Left lung (tissue), 4 donors: ENCODE measurements at regions not wholly inside any gene's neighbourhood (a gene's known extent, or its start where the extent isn't known, plus 50 kb on each side); places are given as distances from the start of the nearest gene placed in this dataset.

Experiments
- ATAC-seq: fragments of 200-7000 bp; cut with Tn5 transposase; one replicate; pipeline ENCODE4 v1.9.1; 2020; ENCODE audit warnings: moderate library complexity
- DNase-seq, 4 donors: peaks; one replicate each; pipeline ENCODE4 v3.0.0-alpha.2; 2013 to 2020
- H3K27ac ChIP-seq, 2 donors: fragments of 200-600 bp; sonication (generic) in 1 of 2; one replicate each; pipeline versions ENCODE4 v1.5.0 to v1.8.0; 2020 to 2021
- H3K27me3 ChIP-seq, 2 donors: fragments of 200-600 bp; sonication (generic) in 1 of 2; one replicate each; pipeline versions ENCODE4 v1.5.0 to v1.8.0; 2020 to 2021
- H3K36me3 ChIP-seq, 2 donors: fragments of 200-600 bp; sonication (generic) in 1 of 2; one replicate each; pipeline versions ENCODE4 v1.5.0 to v1.8.0; 2020 to 2021
- H3K4me1 ChIP-seq, 2 donors: fragments of 200-600 bp; one replicate each; pipeline ENCODE4 v1.8.0; 2021
- H3K4me3 ChIP-seq, 2 donors: fragments of 200-600 bp; sonication (generic) in 1 of 2; one replicate each; pipeline versions ENCODE4 v1.5.0 to v1.8.0; 2020 to 2021; ENCODE audit warnings: mild to moderate bottlenecking in 1 of 2
- H3K9me3 ChIP-seq, 2 donors: fragments of 200-600 bp; sonication (generic) in 1 of 2; one replicate each; pipeline versions ENCODE4 v1.5.0 to v1.8.0; 2020 to 2021
- CTCF ChIP-seq, 2 donors: fragments of 200-600 bp; sonication (generic) in 1 of 2; IDR thresholded peaks; one replicate each; pipeline versions ENCODE4 v1.5.0 to v1.8.0; 2021; ENCODE audit warnings: antibody characterized with exemption in 2 of 2
- intact Hi-C, 2 donors: fragments of 100-400 bp; cut with DNase I; formaldehyde crosslinking; loops; one replicate each; pipeline versions ENCODE4 v1.11.2 to v1.14.2; 2022
- donor health status: DM: no; HTN: yes; CAD: no.
- donor health status: DM: no; HTN: no; CAD: no.

- no peaks in the 10 kb centered on the region for H3K9me3 ChIP-seq
- no peaks in the 10 kb centered on the region for H3K36me3 ChIP-seq
- intact Hi-C loops: no loop called here
- ATAC-seq (no peak), DNase-seq (no peak)
- H3K27me3 ChIP-seq: peaks cover 0 to 68% of the 10 kb centered on the region in 2 donors
- H3K27ac ChIP-seq: no peak overlapping the region
- H3K4me1 ChIP-seq: no peaks in the 10 kb centered on the region
- TF ChIP-seq CTCF (IDR thresholded peaks at IDR 0.05): no peak
- no peak overlapping the region for H3K4me3 ChIP-seq
These were observed 100.0 kb upstream of the LHX5 start for GRCh38 chr12:113571713-113572112.

GRCh38 chr12:113569806-113570205, 98.1 kb upstream of the LHX5 start:
- DNase-seq: no peak
- peaks cover 0 to 68% of the 10 kb centered on the region in 2 donors for H3K27me3 ChIP-seq

GRCh38 chr12:113568021-113568420, 96.3 kb upstream of the LHX5 start:
- no peak for ATAC-seq

More at GRCh38 chr12:113569806-113570205, 98.1 kb upstream of the LHX5 start:
- no peak for ATAC-seq
- Histone ChIP-seq H3K4me3 (no peak overlapping the region), H3K36me3 (no peaks in the 10 kb centered on the region), H3K9me3 (no peaks in the 10 kb centered on the region), H3K27ac (no peak overlapping the region), H3K4me1 (no peaks in the 10 kb centered on the region)
- TF ChIP-seq CTCF (IDR thresholded peaks at IDR 0.05): no peak
- intact Hi-C loops: no loop called here

GRCh38 chr12:113565368-113565767, 93.7 kb upstream of the LHX5 start:
- Histone ChIP-seq H3K9me3 (no peaks in the 10 kb centered on the region), H3K4me1 (no peaks in the 10 kb centered on the region), H3K27ac (no peak overlapping the region), H3K4me3 (no peak overlapping the region), H3K27me3 (peaks cover 0 to 79% of the 10 kb centered on the region in 2 donors), H3K36me3 (no peaks in the 10 kb centered on the region)
- ATAC-seq (no peak), DNase-seq (no peak)
- TF ChIP-seq CTCF (IDR thresholded peaks at IDR 0.05): no peak
- intact Hi-C loops: no loop called here

More at GRCh38 chr12:113568021-113568420, 96.3 kb upstream of the LHX5 start:
- no peak overlapping the region for H3K4me3 ChIP-seq
- no peaks in the 10 kb centered on the region for H3K9me3 ChIP-seq
- no peak for TF ChIP-seq CTCF (IDR thresholded peaks at IDR 0.05)
- no peaks in the 10 kb centered on the region for H3K36me3 ChIP-seq
- no peaks in the 10 kb centered on the region for H3K4me1 ChIP-seq
- intact Hi-C loops: no loop called here
- peaks cover 0 to 73% of the 10 kb centered on the region in 2 donors for H3K27me3 ChIP-seq
- no peak overlapping the region for H3K27ac ChIP-seq
- DNase-seq: no peak

GRCh38 chr12:113561068-113561780, 89.6 kb upstream of the LHX5 start:
- H3K27ac ChIP-seq: no peak overlapping the region
- no peak for DNase-seq
- peaks cover 0 to 77% of the 10 kb centered on the region in 2 donors for H3K27me3 ChIP-seq
- no peaks in the 10 kb centered on the region for H3K9me3 ChIP-seq
- H3K36me3 ChIP-seq: no peaks in the 10 kb centered on the region
- TF ChIP-seq CTCF (IDR thresholded peaks at IDR 0.05): no peak
- intact Hi-C loops: no loop called here
- no peaks in the 10 kb centered on the region for H3K4me1 ChIP-seq
- H3K4me3 ChIP-seq: no peak overlapping the region
- no peak for ATAC-seq
